IMR-90 (cell line): ENCODE measurements at regions not wholly inside any gene's neighbourhood (a gene's known extent, or its start where the extent isn't known, plus 50 kb on each side); places are given as distances from the start of the nearest gene placed in this dataset.

Experiments used
- ATAC-seq: fragments of 200-7000 bp; cut with Tn5 transposase; 2 replicates; pipeline ENCODE4 v1.9.1; 2020; ENCODE audit warnings: low read depth, mild to moderate bottlenecking, moderate library complexity
- BruUV-seq: library from RNA; stranded (reverse); fragments of 400-500 nt; replicated peaks from 2 replicates; lab custom pipeline; 2021; lab: Mats Ljungman, UMichigan
- CTCF ChIA-PET: fragments of 300-600 bp; formaldehyde crosslinking; extraction: SDS; loops from one replicate; lab custom pipeline; 2021; ENCODE audit warnings: antibody characterized with exemption; lab: Yijun Ruan, JAX
- POLR2A ChIA-PET: fragments of 300-600 bp; sonication (Branson Sonifier 250); formaldehyde crosslinking; loops from one replicate; lab custom pipeline; 2022; ENCODE audit warnings: antibody characterized with exemption; ENCODE audit not compliant: unreplicated experiment; lab: Charles Lee
- DNase-seq: peaks from one replicate; pipeline ENCODE4 v3.0.0; 2013
- H2AFZ ChIP-seq: replicated peaks from 2 replicates; pipeline ENCODE3; 2013; ENCODE audit warnings: low read length, mild to moderate bottlenecking; ENCODE audit not compliant: poor library complexity
- H2AK5ac ChIP-seq: 2 replicates; pipeline ENCODE4 v1.6.1; 2013; ENCODE audit warnings: low read depth, low read length, inconsistent platforms
- H2AK9ac ChIP-seq: replicated peaks from 2 replicates; pipeline ENCODE3; 2013; ENCODE audit warnings: mild to moderate bottlenecking, low read depth, low read length, moderate library complexity; ENCODE audit not compliant: poor library complexity
- H2BK120ac ChIP-seq: 2 replicates; pipeline ENCODE4 v1.6.1; 2013; ENCODE audit warnings: low read depth, low read length, inconsistent platforms
- H2BK15ac ChIP-seq: 3 replicates; pipeline ENCODE4 v1.6.1; 2013; ENCODE audit warnings: low read depth, low read length, inconsistent platforms
- H2BK20ac ChIP-seq: 2 replicates; pipeline ENCODE4 v1.6.1; 2013; ENCODE audit warnings: low read depth, mild to moderate bottlenecking, inconsistent platforms, low read length, moderate library complexity
- H2BK5ac ChIP-seq: 2 replicates; pipeline ENCODE4 v1.6.1; 2013; ENCODE audit warnings: mild to moderate bottlenecking, low read depth, low read length, inconsistent platforms; ENCODE audit not compliant: poor library complexity, severe bottlenecking
- H3K14ac ChIP-seq: replicated peaks from 2 replicates; pipeline ENCODE4 v1.6.1; 2013; ENCODE audit warnings: low read depth, low read length, inconsistent platforms
- H3K18ac ChIP-seq: 2 replicates; pipeline ENCODE4 v1.6.1; 2013; ENCODE audit warnings: low read depth, low read length, control low read depth
- H3K23ac ChIP-seq: 2 replicates; pipeline ENCODE4 v1.6.1; 2013; ENCODE audit warnings: low read depth, low read length, inconsistent platforms
- H3K27ac ChIP-seq: 2 replicates; pipeline ENCODE4 v1.5.1; 2013; ENCODE audit warnings: mild to moderate bottlenecking, control low read depth, low read length; ENCODE audit not compliant: insufficient read depth
- H3K27me3 ChIP-seq: 2 replicates; pipeline ENCODE4 v1.6.1; 2013; ENCODE audit warnings: low read length; ENCODE audit not compliant: control insufficient read depth, insufficient read depth
- H3K36me3 ChIP-seq: 2 replicates; pipeline ENCODE4 v1.6.1; 2013; ENCODE audit warnings: low read length, mixed read lengths; ENCODE audit not compliant: control insufficient read depth, insufficient read depth
- H3K4ac ChIP-seq: 2 replicates; pipeline ENCODE4 v1.6.1; 2013; ENCODE audit warnings: low read depth, low read length, inconsistent platforms
- H3K4me1 ChIP-seq: 2 replicates; pipeline ENCODE4 v1.6.1; 2013; ENCODE audit warnings: low read length, mixed read lengths; ENCODE audit not compliant: control insufficient read depth, insufficient read depth
- H3K4me2 ChIP-seq: 2 replicates; pipeline ENCODE4 v1.6.1; 2013; ENCODE audit warnings: low read depth, mild to moderate bottlenecking, control low read depth, low read length, moderate library complexity
- H3K4me3 ChIP-seq: 2 replicates; pipeline ENCODE4 v1.5.1; 2013; ENCODE audit warnings: low read depth, mild to moderate bottlenecking, control low read depth, low read length, moderate library complexity; ENCODE audit not compliant: insufficient read depth
- H3K56ac ChIP-seq: 2 replicates; pipeline ENCODE4 v1.6.1; 2013; ENCODE audit warnings: low read length, inconsistent platforms; ENCODE audit not compliant: insufficient read depth; ENCODE audit errors: extremely low read depth
- H3K79me1 ChIP-seq, 2 experiments: 2 replicates each; pipeline ENCODE4 v1.6.1; 2013; ENCODE audit warnings: low read length in 2 of 2, inconsistent platforms in 1 of 2, low read depth in 1 of 2
- H3K9ac ChIP-seq: 2 replicates; pipeline ENCODE4 v1.6.1; 2013; ENCODE audit warnings: low read depth, low read length, control low read depth
- H3K9me1 ChIP-seq: 2 replicates; pipeline ENCODE4 v1.6.1; 2013; ENCODE audit warnings: low read length, inconsistent platforms; ENCODE audit not compliant: insufficient read depth
- H3K9me3 ChIP-seq: 2 replicates; pipeline ENCODE4 v1.6.1; 2013; ENCODE audit warnings: low read length; ENCODE audit not compliant: control insufficient read depth, insufficient read depth
- H4K20me1 ChIP-seq: 2 replicates; pipeline ENCODE4 v1.6.1; 2013; ENCODE audit warnings: low read length, inconsistent platforms; ENCODE audit not compliant: insufficient read depth
- H4K5ac ChIP-seq: 2 replicates; pipeline ENCODE4 v1.6.1; 2013; ENCODE audit warnings: mild to moderate bottlenecking, low read depth, low read length, control low read depth
- H4K8ac ChIP-seq, 2 experiments: 2 replicates each; pipeline ENCODE4 v1.6.1; 2013; ENCODE audit warnings: low read depth in 2 of 2, low read length in 2 of 2, control low read depth in 1 of 2, inconsistent platforms in 1 of 2
- H4K91ac ChIP-seq: 2 replicates; pipeline ENCODE4 v1.6.1; 2013; ENCODE audit warnings: low read depth, low read length, inconsistent platforms; ENCODE audit not compliant: insufficient read depth
- CEBPB ChIP-seq: IDR thresholded peaks from 2 replicates; pipeline ENCODE4 v1.6.1; 2012; ENCODE audit warnings: low read depth, low read length, improper control_type of control experiment
- NFE2L2 ChIP-seq: fragments of 150-350 bp; IDR thresholded peaks from 2 replicates; pipeline ENCODE4 v1.6.1; 2016; ENCODE audit warnings: low read depth, mild to moderate bottlenecking, low read length
- WGBS, 2 experiments: methylation state at CpG; one replicate each; pipeline versions ENCODE4 v1.1.5 to v1.1.7; 2013; ENCODE audit warnings: missing lambda C conversion rate in 2 of 2; ENCODE audit not compliant: insufficient read length in 1 of 2; ENCODE audit errors: extremely low coverage in 2 of 2; 5-methylcytosine and 5-hydroxymethylcytosine counted together
- dilution Hi-C: fragments of 300-500 bp; cut with HindIII; formaldehyde crosslinking; loops from one replicate; pipeline ENCODE4 v1.14.3; 2018; ENCODE audit warnings: low sequenced_read_pairs; ENCODE audit not compliant: unreplicated experiment
- in situ Hi-C: fragments of 300-500 bp; cut with MboI; formaldehyde crosslinking; loops from 3 replicates; pipeline ENCODE4 v1.14.3; 2019; ENCODE audit warnings: low sequenced_read_pairs, inconsistent platforms, mixed read lengths
- intact Hi-C: fragments of 100-400 bp; cut with micrococcal nuclease; formaldehyde crosslinking; loops from 2 replicates; pipeline ENCODE4 v1.10.0; 2022

GRCh38 chr3:118479376-118479775 is 555.3 kb downstream of the IGSF11 start:
- no peak overlapping the region for H3K4me2 ChIP-seq
- no peaks in the 10 kb centered on the region for H3K4me1 ChIP-seq
- no peak overlapping the region for H3K27ac ChIP-seq
- in situ Hi-C loops = no loop called here
- no peaks in the 10 kb centered on the region for H4K20me1 ChIP-seq
- no peak overlapping the region for H2BK15ac ChIP-seq
- no peaks in the 10 kb centered on the region; the same call in 1 of the 2 replicates for H3K9me3 ChIP-seq
- H4K8ac ChIP-seq = no peak overlapping the region
- H4K5ac ChIP-seq = no peak overlapping the region
- H3K27me3 ChIP-seq = no peaks in the 10 kb centered on the region
- BruUV-seq = no TSS peak
- no peak overlapping the region for H3K4ac ChIP-seq
- POLR2A ChIA-PET = no interaction called here
- no peak overlapping the region for H2BK20ac ChIP-seq
- H2AK9ac ChIP-seq = no peak overlapping the region
- TF ChIP-seq CEBPB (no peak), NFE2L2 (no peak)
- no peak overlapping the region for H3K23ac ChIP-seq
- no peak overlapping the region for H2BK5ac ChIP-seq
- no peaks in the 10 kb centered on the region for H3K79me1 ChIP-seq
- WGBS, 2 experiments = no CpG with 5 or more reads among the region's 1 CpG
- dilution Hi-C loops = no loop called here
- CTCF ChIA-PET = no interaction called here
- H2BK120ac ChIP-seq = no peak overlapping the region
- H3K9ac ChIP-seq = no peak overlapping the region
- H4K91ac ChIP-seq = no peak overlapping the region
- no peak overlapping the region for H2AFZ ChIP-seq
- H3K56ac ChIP-seq = no peak overlapping the region
- no peak for ATAC-seq
- no peak for DNase-seq
- H3K18ac ChIP-seq = no peak overlapping the region
- H3K4me3 ChIP-seq = no peak overlapping the region
- H3K9me1 ChIP-seq = no peaks in the 10 kb centered on the region
- intact Hi-C loops = no loop called here
- no peaks in the 10 kb centered on the region for H3K36me3 ChIP-seq
- H2AK5ac ChIP-seq = no peak overlapping the region
- no peak overlapping the region for H3K14ac ChIP-seq
